ENCODE measurements at regions not wholly inside any gene's neighbourhood (a gene's known extent, or its start where the extent isn't known, plus 50 kb on each side); places are given as distances from the start of the nearest gene placed in this dataset.

DNA sequence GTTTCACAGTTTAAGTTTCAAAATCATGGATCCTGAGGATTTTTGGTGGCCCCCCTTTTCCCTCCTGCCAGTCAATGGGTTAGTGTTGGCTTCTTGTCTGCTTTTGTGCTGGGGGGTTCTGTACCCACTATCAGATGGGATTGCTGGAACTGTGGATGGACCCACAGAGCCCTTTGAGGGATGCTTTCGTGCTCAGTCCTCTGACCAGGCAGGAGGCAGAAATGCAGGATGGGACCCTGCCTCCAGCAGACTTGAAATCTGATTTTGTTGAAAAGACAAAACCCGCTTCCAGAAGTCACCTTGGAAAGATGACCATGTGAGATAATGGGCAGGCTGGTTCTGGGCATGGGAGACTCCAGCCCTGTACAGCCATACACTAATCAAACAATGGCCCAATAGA, 408.9 kb downstream of the ZNF536 start:
- no peak overlapping the region for H3K27ac ChIP-seq (ENCODE audit: low read depth, low read length, poor library complexity, severe bottlenecking)
- H2AFZ ChIP-seq (ENCODE audit: low read length) = no peak overlapping the region
- DNase-seq (ENCODE audit: low spot score) = no peak
- BruUV-seq (replicated peaks) = no TSS peak
- H4K20me1 ChIP-seq (ENCODE audit: insufficient read depth, low read length) = no peaks in the 10 kb centered on the region
- H3K4me2 ChIP-seq (ENCODE audit: low read length) = no peak overlapping the region
- no peak overlapping the region for H3K4me3 ChIP-seq (ENCODE audit: low read depth, low read length, poor library complexity, severe bottlenecking)
- H3K36me3 ChIP-seq (ENCODE audit: insufficient read depth, low read length) = no peaks in the 10 kb centered on the region
- TF ChIP-seq, protein P1, sequence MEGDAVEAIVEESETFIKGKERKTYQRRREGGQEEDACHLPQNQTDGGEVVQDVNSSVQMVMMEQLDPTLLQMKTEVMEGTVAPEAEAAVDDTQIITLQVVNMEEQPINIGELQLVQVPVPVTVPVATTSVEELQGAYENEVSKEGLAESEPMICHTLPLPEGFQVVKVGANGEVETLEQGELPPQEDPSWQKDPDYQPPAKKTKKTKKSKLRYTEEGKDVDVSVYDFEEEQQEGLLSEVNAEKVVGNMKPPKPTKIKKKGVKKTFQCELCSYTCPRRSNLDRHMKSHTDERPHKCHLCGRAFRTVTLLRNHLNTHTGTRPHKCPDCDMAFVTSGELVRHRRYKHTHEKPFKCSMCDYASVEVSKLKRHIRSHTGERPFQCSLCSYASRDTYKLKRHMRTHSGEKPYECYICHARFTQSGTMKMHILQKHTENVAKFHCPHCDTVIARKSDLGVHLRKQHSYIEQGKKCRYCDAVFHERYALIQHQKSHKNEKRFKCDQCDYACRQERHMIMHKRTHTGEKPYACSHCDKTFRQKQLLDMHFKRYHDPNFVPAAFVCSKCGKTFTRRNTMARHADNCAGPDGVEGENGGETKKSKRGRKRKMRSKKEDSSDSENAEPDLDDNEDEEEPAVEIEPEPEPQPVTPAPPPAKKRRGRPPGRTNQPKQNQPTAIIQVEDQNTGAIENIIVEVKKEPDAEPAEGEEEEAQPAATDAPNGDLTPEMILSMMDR (conservative IDR thresholded peaks at IDR 0.05; ENCODE audit: low read length) = no peak
- TF ChIP-seq EZH2phosphoT487 (IDR thresholded peaks at IDR 0.05; ENCODE audit: borderline replicate concordance, low read depth, low read length) = no peak
- H3K4me1 ChIP-seq (ENCODE audit: insufficient read depth, low read length, poor library complexity, severe bottlenecking) = no peaks in the 10 kb centered on the region
- intact Hi-C loops (cut with micrococcal nuclease; ENCODE audit: unreplicated experiment) = no loop called here
- H3K9me3 ChIP-seq (ENCODE audit: low read length) = no peaks in the 10 kb centered on the region
- CTCF ChIA-PET (ENCODE audit: unreplicated experiment) = no interaction called here
- no peaks in the 10 kb centered on the region for H3K79me2 ChIP-seq (ENCODE audit: insufficient read depth, low read depth, low read length)
- POLR2A ChIA-PET = no interaction called here
- H3K9me2 ChIP-seq (ENCODE audit: insufficient read depth, low read length) = no peaks in the 10 kb centered on the region

DNA sequence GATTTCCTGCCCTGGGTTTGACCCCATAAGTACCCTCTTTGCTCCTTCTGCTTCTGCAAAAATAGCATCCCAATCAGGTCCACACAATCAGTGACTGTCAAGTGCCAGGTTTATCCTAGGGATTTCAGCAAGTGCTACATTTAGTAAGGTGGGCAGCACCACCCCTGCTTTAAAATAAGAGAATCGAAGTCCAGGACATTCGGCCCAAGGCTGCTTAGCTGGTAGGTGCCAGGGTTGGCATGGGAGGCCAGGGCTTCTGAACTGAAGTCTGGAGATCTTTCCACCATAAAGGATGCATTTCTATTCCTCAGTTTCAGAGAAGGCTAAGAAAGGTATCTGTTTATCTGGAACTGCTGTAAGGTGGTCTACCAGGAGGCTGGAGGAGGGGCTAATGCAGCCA, 408.3 kb downstream of the ZNF536 start:
- no peak overlapping the region for H3K4me2 ChIP-seq (ENCODE audit: low read length)
- POLR2A ChIA-PET = no interaction called here
- no peaks in the 10 kb centered on the region for H3K4me1 ChIP-seq (ENCODE audit: insufficient read depth, low read length, poor library complexity, severe bottlenecking)
- H2AFZ ChIP-seq (ENCODE audit: low read length) = no peak overlapping the region
- no peak overlapping the region for H3K27ac ChIP-seq (ENCODE audit: low read depth, low read length, poor library complexity, severe bottlenecking)
- H3K4me3 ChIP-seq (ENCODE audit: low read depth, low read length, poor library complexity, severe bottlenecking) = no peak overlapping the region
- CTCF ChIA-PET (ENCODE audit: unreplicated experiment) = no interaction called here
- no TSS peak for BruUV-seq (replicated peaks)
- intact Hi-C loops (cut with micrococcal nuclease; ENCODE audit: unreplicated experiment) = no loop called here
- no peaks in the 10 kb centered on the region for H3K79me2 ChIP-seq (ENCODE audit: insufficient read depth, low read depth, low read length)
- DNase-seq (ENCODE audit: low spot score) = no peak
- H3K9me2 ChIP-seq (ENCODE audit: insufficient read depth, low read length) = no peaks in the 10 kb centered on the region
- no peaks in the 10 kb centered on the region for H3K36me3 ChIP-seq (ENCODE audit: insufficient read depth, low read length)
- no peaks in the 10 kb centered on the region for H4K20me1 ChIP-seq (ENCODE audit: insufficient read depth, low read length)
- no peaks in the 10 kb centered on the region for H3K9me3 ChIP-seq (ENCODE audit: low read length)
- TF ChIP-seq, protein P1 (conservative IDR thresholded peaks at IDR 0.05; ENCODE audit: low read length) = no peak
- no peak for TF ChIP-seq EZH2phosphoT487 (IDR thresholded peaks at IDR 0.05; ENCODE audit: borderline replicate concordance, low read depth, low read length)

DNA sequence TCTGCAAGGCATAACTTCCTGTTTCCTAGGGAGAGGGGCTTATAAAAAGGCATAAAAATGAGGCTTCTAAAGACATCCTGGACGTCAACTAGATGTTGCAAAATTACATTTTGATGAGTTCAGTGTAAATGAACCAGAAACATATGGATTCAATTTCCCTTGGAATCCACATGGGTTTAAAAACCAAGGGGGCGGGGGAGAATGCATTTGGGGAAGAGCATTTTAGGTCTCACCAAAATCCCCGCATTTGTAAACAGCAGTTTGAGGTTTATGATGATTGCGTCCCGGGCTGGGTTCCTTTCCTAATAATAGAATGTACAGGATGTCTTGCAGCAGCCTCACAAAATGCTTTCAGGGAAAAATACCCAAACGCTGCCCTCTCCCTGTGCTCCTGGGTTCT, 407.8 kb downstream of the ZNF536 start:
- H3K36me3 ChIP-seq (ENCODE audit: insufficient read depth, low read length) = no peaks in the 10 kb centered on the region
- no peak overlapping the region for H3K4me2 ChIP-seq (ENCODE audit: low read length)
- no peak overlapping the region for H3K27ac ChIP-seq (ENCODE audit: low read depth, low read length, poor library complexity, severe bottlenecking)
- no peaks in the 10 kb centered on the region for H3K4me1 ChIP-seq (ENCODE audit: insufficient read depth, low read length, poor library complexity, severe bottlenecking)
- H3K79me2 ChIP-seq (ENCODE audit: insufficient read depth, low read depth, low read length) = no peaks in the 10 kb centered on the region
- H4K20me1 ChIP-seq (ENCODE audit: insufficient read depth, low read length) = no peaks in the 10 kb centered on the region
- TF ChIP-seq, protein P1 (conservative IDR thresholded peaks at IDR 0.05; ENCODE audit: low read length) = no peak
- no peak for TF ChIP-seq EZH2phosphoT487 (IDR thresholded peaks at IDR 0.05; ENCODE audit: borderline replicate concordance, low read depth, low read length)
- H3K9me2 ChIP-seq (ENCODE audit: insufficient read depth, low read length) = no peaks in the 10 kb centered on the region
- H3K4me3 ChIP-seq (ENCODE audit: low read depth, low read length, poor library complexity, severe bottlenecking) = no peak overlapping the region
- H3K9me3 ChIP-seq (ENCODE audit: low read length) = no peaks in the 10 kb centered on the region
- ChIA-PET CTCF (ENCODE audit: unreplicated experiment) (no interaction called here), POLR2A (no interaction called here)
- H2AFZ ChIP-seq (ENCODE audit: low read length) = no peak overlapping the region
- no peak for DNase-seq (ENCODE audit: low spot score)
- intact Hi-C loops (cut with micrococcal nuclease; ENCODE audit: unreplicated experiment) = no loop called here
- no TSS peak for BruUV-seq (replicated peaks)
